GM04503 (cell line): ENCODE measurements at regions not wholly inside any gene's neighbourhood (a gene's known extent, or its start where the extent isn't known, plus 50 kb on each side); places are given as distances from the start of the nearest gene placed in this dataset.
"Not testable (repeated sequence)": the region's sequence is repeated elsewhere in the genome, so short reads cannot be mapped to it uniquely, and the experiment has no call there.

ENCODE experiments used
- DNase-seq: peaks from one replicate; pipeline ENCODE4 v3.0.0-alpha.2; 2012; ENCODE audit warnings: low read depth

DNA sequence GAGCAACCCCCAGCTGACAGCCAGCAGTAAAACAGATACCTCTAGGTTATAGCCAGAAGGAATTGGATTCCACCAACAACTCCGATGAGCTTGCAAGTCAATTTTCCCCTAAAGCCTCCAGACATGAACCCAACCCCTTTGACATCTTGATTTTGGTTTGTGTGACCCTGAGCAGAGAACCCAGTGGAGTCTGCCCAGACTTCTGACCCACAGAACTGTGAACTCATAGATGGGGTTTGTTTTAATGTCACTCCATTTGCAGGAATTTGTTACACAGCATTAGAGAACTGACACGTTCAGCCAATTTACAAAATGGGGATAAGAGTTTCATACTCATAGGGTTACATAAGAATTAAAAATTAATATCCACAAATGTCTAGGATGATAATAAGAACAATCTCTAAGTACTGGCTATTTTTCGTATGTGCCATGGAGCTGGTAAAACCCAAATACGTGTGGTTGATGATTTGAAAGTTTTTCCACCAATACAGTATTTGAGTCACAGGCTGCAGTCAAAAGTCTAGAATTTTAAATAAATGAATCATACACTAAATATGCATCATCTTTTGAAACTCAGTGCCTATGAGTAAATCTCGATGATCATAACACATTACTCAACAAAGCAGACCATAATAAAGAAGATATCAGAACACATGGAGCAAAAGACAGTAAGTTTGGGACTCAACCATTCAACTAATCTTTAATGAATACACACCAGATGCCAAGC, 380.0 kb downstream of the ANAPC1 start:
- DNase-seq: not testable (repeated sequence)

DNA sequence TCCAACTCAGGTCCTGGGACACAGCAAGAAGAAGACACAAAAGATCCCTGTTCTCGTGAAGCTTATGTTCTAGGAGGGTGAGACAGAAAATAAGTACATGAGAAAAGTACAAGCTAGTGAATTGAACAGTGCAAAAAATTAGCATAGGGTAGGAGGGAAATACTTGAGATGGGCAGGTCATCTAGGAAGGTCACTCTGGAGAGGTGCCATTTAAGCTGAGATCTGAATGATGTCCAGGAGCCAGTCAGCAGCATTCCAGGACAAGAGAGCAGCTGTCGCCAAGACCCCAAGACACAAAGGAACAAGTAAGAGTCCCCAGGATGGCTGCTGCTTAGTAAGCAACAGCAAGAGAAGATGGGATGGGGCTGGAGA, 379.4 kb downstream of the ANAPC1 start:
- DNase-seq: not testable (repeated sequence)

DNA sequence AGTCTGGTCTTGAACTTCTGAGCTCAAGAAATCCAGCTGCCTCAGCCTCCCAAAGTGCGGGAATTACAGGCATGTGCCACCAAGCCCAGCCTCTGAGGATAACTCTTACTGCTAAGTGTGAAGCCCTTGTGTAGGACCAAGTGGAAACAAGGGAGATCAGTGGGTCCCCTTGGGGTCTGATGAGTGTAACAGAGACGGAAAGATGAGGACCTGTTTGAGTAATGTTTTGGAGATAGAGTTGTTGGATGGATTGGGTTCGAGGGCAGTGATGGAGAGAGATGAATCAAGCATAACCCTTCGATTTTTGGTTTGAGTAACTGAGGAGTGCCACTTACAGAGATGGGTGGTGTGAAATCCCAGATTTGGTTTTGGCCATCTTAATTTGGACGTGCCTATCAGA, 378.7 kb downstream of the ANAPC1 start:
- DNase-seq: not testable (repeated sequence)

DNA sequence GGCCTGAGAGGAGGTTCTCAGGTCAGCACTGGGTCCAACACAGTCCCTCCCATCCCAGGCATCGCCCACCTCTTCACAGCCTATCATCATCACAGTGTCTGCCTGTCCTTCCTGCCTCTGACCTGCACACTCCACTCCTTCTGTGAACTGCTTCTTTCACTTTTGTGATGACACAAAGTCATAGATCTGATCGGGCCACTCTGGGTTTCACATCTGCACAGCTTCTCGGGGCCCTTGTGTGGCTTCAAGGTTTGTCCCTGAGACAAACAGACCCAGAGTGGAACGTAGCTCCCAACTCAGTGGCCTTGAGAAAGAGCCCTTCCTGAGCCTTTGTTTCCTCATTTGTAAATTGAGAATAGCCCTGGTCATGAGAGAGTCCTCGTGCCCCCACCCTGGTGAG, 377.1 kb downstream of the ANAPC1 start:
- DNase-seq: not testable (repeated sequence)

DNA sequence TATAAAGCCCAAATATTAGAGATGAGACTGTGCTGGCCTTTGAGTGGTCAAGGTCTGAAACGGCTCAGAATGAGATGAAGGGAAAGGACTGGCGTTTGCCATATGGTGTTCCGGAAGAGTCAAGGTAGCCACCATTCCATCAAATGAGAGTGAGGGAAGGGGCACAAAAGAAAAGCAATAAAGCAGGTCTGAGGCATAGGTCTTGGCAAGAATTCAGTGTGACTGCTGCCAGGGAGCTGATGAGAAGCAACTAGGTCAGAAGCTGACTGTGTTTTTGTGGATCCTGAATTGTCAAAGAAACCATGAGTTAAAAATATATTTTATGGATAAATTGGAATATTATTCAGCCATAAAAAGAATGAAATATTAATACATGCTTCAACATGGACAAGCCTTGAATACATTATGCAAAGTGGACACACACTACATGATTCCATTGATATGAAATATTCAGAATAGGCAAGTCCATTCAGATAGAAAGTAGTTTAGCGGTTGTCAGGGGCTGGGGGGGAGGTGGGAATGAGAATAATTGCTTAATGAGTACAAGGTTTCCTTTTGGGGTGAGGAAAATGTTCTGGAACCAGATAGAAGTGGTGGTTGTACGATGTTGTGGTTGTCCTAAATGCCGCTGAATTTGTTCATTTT, 374.6 kb downstream of the ANAPC1 start:
- DNase-seq: not testable (repeated sequence)

DNA sequence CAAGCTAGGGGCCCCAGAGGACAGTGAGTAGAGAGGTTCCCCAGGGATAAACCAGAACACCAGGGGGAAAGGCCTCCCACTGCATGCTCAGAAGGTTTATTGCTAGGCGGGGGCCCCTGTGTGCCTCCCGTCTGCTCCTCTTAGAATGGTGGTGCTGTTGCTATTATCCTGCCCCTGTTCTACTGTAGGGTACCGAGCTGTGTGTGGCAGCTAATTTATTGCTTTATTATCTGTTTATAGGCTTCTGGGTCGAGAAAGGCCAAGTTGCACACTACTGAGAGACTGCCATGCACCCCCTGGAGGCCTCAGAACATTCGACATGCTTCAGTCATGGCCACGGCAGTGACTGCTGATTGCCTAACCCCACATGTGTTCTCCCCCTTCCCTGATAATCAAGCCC, 373.6 kb downstream of the ANAPC1 start:
- not testable (repeated sequence) for DNase-seq

DNA sequence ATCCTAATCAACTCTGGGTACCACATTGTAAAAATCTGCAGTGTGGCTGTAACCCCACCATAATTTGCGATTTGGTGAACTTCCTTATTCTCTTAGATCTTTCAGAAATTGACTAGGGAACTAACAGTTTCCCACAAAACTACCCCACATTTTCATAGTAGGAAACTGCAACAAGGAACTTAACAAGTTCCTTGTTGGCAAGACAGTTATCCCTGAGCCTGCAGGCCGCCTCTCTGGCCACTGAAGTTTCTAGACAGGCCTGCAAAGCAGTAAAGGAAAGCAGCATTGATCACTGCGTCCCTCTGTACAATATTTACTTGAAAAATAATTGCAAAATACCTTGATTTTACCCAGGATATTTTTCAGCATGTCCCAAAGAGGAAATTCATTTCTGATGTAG, 372.9 kb downstream of the ANAPC1 start:
- DNase-seq: not testable (repeated sequence)

DNA sequence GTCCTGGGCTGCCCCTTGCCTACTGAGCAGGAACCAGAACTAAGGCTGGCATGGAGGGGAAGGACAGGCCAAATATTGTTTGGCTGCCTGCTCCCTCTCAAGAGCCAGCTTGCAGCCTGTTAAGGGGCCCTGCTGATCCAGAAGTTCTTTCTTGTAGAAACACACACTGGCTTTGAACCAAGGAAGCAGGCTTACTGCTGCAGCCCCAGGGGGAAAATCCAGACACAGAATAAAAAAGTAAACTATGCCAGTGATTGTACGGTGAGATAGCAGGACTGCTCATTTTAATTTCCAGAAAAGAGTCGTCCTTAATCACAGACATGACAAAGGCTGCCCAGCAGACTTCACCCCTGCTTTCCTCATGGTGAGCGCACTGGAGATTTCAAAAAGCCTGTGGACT, 371.6 kb downstream of the ANAPC1 start:
- DNase-seq: not testable (repeated sequence)

DNA sequence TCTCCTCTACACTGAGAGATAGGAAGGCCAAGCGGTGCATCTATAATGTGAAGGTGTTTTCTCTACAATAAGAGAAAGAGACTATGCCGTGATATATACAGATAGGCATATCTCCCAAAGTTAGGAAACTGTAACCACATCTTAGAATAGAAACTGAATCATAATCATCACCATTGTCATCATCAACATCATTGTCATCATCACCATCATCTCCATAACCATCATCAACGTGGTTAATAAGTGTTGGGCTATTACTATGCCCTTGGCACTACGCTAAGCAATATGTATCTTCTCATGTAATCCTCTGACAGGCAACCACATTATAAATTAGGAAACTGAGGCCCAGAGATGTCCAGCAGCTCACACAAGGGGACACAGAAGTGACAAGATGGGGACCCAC, 369.9 kb downstream of the ANAPC1 start:
- DNase-seq: not testable (repeated sequence)

DNA sequence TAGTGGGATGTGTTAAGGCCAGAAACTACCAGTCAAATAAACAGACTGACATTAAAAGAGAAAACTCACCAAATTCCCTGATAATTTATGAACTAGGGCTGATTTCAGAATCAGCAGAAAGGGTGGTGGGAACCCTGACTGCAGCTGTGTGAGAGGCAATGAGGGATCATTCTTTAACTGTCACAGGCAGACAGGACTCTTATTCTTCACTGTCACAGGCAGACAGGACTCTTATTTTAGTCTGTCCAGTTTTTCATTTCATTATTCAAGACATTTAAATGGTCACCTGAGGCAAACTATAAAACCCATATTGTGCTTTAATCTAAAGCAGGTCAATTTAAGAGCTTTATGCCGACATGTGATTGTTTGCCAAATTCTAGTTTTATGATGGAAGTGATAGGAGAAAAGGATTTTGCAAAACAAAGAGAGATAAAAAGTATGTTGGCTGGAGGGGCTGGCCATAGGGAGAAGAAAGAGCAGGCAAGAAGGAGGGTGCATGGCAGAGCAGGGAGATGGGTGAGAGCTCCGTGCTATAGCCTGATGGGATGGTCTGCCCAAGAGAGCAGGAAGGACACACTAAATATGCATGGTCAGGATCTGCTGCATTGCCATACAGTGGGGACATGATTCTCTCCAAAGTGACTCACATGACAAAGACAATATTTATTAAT, 366.8 kb downstream of the ANAPC1 start:
- not testable (repeated sequence) for DNase-seq

DNA sequence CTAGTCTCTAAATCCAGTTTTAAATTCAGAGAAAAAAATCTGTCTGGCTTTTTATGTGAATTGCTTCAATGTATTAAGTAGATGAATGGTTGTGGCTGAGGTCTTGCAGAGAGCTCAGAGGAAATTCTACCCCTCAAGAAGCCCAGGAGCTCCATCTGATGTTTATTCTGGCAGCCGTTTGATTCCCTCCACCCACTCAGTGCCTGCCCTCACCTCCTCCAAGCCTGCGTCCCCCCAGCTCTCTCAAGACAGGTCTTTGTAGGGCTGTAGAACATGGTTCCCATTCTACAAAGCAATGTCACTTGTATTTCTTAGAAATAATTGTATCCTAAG, 366.3 kb downstream of the ANAPC1 start:
- not testable (repeated sequence) for DNase-seq

DNA sequence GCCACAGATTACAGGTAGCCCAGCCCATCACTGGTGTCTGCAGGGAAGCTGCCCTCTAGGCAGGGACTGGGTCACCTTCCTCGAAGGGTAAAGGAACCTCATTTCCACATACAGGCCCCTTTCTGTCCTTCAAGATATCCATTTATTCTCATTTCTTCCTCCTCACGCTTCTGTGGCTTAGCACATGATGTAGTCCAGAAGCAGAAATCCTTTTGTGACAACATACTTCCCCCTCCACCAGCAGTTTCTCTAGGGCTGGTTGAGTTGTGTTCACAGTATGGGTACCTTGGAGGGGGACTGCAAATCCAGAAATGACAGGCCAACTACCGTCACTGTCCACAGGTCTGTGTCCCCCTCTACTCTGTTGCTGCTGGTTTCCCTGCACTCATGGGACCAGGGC, 364.9 kb downstream of the ANAPC1 start:
- DNase-seq: no peak

DNA sequence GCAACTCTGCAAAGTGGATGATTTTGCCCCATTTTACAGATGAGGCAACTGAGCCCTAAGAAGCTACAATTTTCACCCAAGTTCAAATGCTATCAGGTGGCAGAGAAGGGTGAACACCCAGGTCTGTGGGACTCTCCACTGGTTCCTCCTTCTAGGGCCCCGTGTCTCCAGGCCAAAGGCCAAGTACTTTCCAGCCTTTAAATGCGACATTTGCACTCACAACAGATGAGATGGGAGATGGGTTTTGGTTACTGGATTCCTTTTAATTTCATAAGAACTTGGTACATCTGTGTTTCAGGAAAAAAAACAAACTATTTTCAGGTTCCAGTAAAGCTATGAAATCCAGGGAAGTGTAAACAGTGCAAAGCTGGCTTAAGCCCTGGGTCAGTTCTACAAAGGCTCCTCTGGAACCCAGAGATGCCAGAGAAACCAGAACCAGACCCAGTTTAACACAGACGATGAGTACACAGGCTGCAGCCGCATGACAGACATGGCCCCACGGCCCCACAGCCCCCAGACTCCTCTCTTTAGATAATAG, 361.7 kb downstream of the ANAPC1 start:
- DNase-seq: peak; percentile 36

DNA sequence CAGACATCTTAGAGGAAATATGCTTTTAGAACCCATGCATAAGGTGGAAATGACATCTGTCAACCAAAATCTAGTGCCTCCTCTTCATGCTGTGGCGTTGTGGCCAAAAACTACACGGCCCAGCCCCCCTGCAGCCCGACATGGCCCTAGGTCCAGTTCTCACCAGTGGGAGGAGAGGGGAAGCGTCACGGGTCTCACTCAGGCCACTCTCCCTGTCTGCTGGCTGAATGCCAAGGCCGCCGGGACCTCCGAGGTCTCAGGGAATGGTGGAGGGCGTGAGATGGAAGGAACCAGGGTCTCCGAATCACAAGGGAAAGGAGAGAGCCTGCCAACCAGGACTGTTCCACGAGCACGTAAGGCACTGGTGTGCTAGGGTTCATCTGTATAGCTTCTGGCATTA, 361.0 kb downstream of the ANAPC1 start:
- no peak for DNase-seq

DNA sequence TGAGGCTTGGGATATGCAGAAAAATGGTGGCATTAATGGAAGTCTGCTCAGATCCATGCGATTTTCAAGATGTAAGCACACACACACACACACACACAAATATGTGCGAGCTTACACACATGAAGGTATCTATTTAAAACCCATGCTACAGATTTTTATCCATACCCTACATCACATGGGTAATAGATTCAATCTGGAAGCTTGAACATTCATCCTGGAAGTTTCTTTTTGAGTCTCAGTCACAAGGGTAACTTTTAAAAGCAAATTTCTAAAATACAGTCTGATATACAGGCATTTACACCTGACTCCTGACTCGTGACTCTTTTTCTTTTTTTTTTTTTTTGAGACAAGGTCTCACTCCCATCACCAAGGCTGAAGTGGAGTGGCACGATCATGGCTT, 359.0 kb downstream of the ANAPC1 start:
- DNase-seq: not testable (repeated sequence)

DNA sequence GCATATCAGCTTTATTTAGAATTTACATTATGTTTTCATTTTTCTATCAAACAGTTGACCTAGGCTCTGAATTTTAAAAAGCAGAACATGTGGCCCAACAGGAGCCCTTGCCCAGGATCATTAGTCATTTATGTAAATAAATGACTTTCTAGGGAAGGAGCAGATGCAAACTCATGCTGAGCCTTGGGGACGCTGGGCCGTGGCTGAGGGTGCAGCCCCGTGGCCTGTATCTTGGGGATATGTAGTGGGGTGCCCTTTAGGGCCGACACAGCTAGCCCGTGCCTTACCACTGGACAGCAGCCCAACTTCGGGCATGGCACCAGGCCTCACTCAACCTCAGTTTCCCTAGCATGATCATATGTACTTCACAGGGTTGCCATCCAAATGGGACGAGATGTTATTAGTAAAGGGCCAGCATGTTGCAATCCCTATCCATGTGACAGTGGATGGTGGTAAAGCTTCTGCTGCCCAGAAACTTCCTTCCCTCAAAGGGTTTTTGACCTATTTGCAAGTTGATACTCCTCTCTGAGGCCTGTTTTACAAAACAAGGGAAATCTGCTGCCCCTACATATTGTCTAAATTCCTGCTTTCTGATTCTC, 357.9 kb downstream of the ANAPC1 start:
- not testable (repeated sequence) for DNase-seq

DNA sequence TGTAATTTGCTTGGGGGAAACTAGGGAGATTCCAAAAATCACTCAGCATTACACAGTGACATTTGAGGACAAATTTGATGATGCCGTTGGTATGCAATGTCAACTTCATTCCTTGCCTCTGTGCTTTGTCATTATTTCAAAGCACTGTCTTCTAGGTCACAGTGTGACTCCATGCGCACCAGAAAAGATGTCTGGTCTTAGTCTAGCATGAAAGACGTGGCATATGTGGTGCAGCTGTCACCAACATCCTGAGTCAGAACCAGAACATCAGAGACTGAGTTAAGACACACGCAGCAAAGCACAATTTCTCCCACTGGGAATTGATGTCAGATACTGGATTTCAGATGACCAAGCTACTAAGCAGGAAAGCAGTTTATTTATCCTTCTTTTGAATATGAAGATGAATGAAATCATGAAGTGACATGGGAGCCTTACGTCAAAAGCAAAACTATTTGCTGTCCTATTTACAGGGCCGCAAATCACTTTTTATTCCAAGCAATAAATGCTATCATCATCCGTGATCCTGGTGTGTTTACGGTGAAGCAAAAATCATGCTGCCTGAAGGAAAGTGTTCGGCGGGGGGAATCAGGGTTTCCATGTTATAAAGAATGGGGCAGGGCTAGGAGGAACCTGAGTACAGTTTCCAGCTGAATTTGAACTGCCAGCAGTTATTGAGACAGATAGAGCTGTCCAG, 356.1 kb downstream of the ANAPC1 start:
- not testable (repeated sequence) for DNase-seq

DNA sequence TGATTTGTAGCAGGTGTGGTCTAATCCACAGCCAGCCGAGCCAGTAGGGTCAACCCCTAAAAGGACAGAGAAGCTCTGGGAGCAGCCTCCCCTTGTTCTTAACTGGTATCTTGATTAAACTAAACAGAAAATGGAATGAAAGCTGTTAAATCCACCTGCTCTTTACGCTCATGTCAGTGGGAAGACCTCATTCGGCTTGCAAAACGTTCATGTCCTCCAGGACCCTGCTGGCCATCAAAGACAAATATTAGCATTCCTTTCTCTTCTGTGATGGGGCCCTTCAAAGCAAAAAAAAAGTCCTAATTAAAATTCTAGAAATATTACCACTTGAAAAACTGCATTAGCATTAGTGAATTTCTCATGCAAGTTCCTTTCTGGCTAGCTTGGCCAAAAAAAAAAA, 355.0 kb downstream of the ANAPC1 start:
- not testable (repeated sequence) for DNase-seq

DNA sequence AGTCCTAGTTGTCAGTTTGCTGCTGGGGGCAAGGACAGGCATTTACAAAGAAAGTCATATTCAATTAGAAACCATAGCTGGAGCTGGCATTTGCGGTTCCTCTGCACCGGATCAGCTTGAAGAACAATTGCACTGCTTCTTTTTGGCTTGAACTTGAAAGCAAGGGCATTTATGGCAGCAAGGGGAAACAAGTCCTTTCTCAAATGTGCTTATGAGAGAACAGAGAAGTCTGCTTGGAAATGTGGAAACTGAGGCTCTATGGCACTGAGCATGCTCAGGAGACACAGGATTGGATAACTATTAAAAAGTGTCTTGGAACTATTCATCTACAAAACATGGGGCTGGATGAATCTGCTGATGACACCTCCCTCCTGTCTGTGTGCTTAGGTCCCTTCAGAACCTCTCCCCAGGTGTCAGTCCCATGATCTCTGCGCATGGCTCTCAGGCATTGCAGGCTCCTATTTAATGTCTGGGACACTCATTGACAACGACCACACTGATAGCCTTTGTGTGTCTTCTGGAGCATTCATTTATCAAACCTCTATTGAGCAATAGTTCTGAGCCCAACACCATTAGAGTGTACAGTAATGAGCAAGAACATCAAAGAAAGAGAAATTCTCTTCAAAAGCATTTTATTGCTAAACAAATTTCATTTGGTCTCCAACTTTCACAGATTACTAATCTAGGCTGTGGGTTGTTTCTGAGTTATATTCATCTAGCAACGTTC, 353.6 kb downstream of the ANAPC1 start:
- not testable (repeated sequence) for DNase-seq

DNA sequence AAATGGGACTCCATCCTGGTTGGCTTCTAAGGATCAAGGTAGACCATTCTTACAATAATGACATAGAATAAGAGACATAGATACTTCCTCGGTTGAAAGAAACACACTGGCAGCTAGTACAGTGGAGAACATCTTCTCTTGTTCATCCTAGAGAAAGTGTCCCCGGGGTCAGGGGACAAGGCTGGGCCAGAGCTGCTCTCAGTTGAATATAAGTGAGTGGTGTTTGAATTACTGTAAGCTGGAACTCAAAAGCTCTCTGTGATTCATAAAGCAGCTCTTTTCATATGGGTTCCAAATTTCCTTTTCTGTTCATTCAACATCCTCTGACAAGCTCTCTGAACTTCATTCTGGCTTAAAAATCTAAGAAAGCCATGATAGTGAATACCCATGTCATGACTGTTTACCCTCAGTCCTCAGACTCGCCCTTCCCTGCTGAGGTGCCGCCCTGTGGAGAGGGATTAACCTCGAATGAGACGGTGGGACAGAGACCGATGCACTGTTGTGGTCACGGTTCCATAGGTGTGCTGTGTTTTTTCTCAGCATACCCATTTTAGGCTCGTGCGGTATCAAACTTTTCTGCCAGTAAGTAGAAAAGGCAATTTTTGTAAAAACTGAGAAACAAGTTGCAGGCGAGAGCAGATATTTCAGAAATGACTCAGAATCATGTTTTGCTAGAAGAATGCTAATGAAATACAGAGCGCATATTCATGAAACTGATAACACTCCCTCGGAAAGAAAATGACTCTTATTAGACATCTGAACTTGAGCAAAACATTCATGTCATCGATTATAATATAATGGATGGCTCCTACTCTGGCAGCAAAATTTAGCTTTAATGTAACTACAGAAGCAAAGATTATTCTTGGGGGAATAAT, 351.1 kb downstream of the ANAPC1 start:
- DNase-seq: not testable (repeated sequence)
